Osteoblast (primary cell): ENCODE measurements at regions not wholly inside any gene's neighbourhood (a gene's known extent, or its start where the extent isn't known, plus 50 kb on each side); places are given as distances from the start of the nearest gene placed in this dataset.

ENCODE experiments used
- DNase-seq: peaks from one replicate; pipeline ENCODE4 v3.0.0; 2011; ENCODE audit warnings: low spot score, mixed read lengths; ENCODE audit not compliant: insufficient read length; ENCODE audit errors: missing footprints
- H2AFZ ChIP-seq: 2 replicates; pipeline ENCODE4 v1.6.0; 2011; ENCODE audit warnings: mild to moderate bottlenecking, low read length
- H3K27ac ChIP-seq: 2 replicates; pipeline ENCODE4 v1.5.1; 2011; ENCODE audit warnings: mild to moderate bottlenecking, low read depth, low read length, moderate library complexity
- H3K27me3 ChIP-seq: 2 replicates; pipeline ENCODE4 v1.6.0; 2012; ENCODE audit warnings: mild to moderate bottlenecking, control low read depth, inconsistent platforms, low read length, moderate library complexity; ENCODE audit not compliant: insufficient read depth
- H3K36me3 ChIP-seq: 2 replicates; pipeline ENCODE4 v1.5.1; 2011; ENCODE audit warnings: mild to moderate bottlenecking, low read length, control low read depth, moderate library complexity; ENCODE audit not compliant: insufficient read depth
- H3K4me1 ChIP-seq: 2 replicates; pipeline ENCODE4 v1.5.1; 2011; ENCODE audit warnings: mild to moderate bottlenecking, low read length, control low read depth, moderate library complexity; ENCODE audit not compliant: insufficient read depth
- H3K4me2 ChIP-seq: 2 replicates; pipeline ENCODE4 v1.6.0; 2011; ENCODE audit warnings: mild to moderate bottlenecking, low read length; ENCODE audit not compliant: insufficient read depth
- H3K4me3 ChIP-seq: fragments of 200-600 bp; sonication (generic); 3 replicates; pipeline ENCODE4 v1.5.1; 2012; ENCODE audit warnings: mild to moderate bottlenecking, low read length, inconsistent platforms; ENCODE audit not compliant: insufficient read depth
- H3K79me2 ChIP-seq: 2 replicates; pipeline ENCODE4 v1.6.0; 2012; ENCODE audit warnings: mild to moderate bottlenecking, low read length, control low read depth, inconsistent platforms; ENCODE audit not compliant: insufficient read depth
- H3K9me3 ChIP-seq: 2 replicates; pipeline ENCODE4 v1.5.1; 2011; ENCODE audit warnings: low read depth, low read length, control low read depth
- H4K20me1 ChIP-seq: 2 replicates; pipeline ENCODE4 v1.6.0; 2012; ENCODE audit warnings: mild to moderate bottlenecking, low read length, control low read depth; ENCODE audit not compliant: insufficient read depth
- CTCF ChIP-seq: IDR thresholded peaks from 2 replicates; pipeline ENCODE4 v1.5.1; 2011; ENCODE audit warnings: mild to moderate bottlenecking, low read depth, low read length, moderate library complexity; ENCODE audit errors: extremely low read depth

GRCh38 chr16:54454616-54455015 is 168.0 kb upstream of the IRX3 start:
- Histone ChIP-seq H3K79me2 (no peaks in the 10 kb centered on the region), H3K4me3 (no peak overlapping the region), H3K4me1 (peaks cover 7% of the 10 kb centered on the region), H4K20me1 (no peaks in the 10 kb centered on the region), H3K4me2 (no peak overlapping the region), H3K9me3 (no peaks in the 10 kb centered on the region), H2AFZ (no peak overlapping the region), H3K36me3 (no peaks in the 10 kb centered on the region), H3K27me3 (no peaks in the 10 kb centered on the region), H3K27ac (no peak overlapping the region)
- no peak for DNase-seq
- no peak for TF ChIP-seq CTCF

GRCh38 chr16:54453871-54454270 is 167.3 kb upstream of the IRX3 start:
- TF ChIP-seq CTCF: no peak
- no peak for DNase-seq
- no peaks in the 10 kb centered on the region for H3K36me3 ChIP-seq

GRCh38 chr16:54447576-54448440 is 161.2 kb upstream of the IRX3 start:
- Histone ChIP-seq H3K4me1 (peaks cover 41% of the 10 kb centered on the region), H3K4me2 (peak overlapping the region; percentile 40), H3K4me3 (no peak overlapping the region), H3K36me3 (no peaks in the 10 kb centered on the region), H3K27ac (peak overlapping the region; percentile 61), H2AFZ (no peak overlapping the region), H3K9me3 (peaks cover 8% of the 10 kb centered on the region), H4K20me1 (no peaks in the 10 kb centered on the region), H3K27me3 (no peaks in the 10 kb centered on the region), H3K79me2 (no peaks in the 10 kb centered on the region)
- peak; percentile 95 for DNase-seq
- no peak for TF ChIP-seq CTCF

More at GRCh38 chr16:54453871-54454270, 167.3 kb upstream of the IRX3 start:
- no peaks in the 10 kb centered on the region for H3K9me3 ChIP-seq
- H2AFZ ChIP-seq: peak overlapping the region; percentile 15
- no peaks in the 10 kb centered on the region for H4K20me1 ChIP-seq
- H3K27ac ChIP-seq: no peak overlapping the region
- H3K4me1 ChIP-seq: peaks cover 2% of the 10 kb centered on the region
- no peak overlapping the region for H3K4me2 ChIP-seq
- H3K4me3 ChIP-seq: no peak overlapping the region
- H3K79me2 ChIP-seq: no peaks in the 10 kb centered on the region
- H3K27me3 ChIP-seq: no peaks in the 10 kb centered on the region

- H3K4me1 ChIP-seq: peaks cover 41% of the 10 kb centered on the region
- H2AFZ ChIP-seq: no peak overlapping the region
- no peak for TF ChIP-seq CTCF
- H3K4me2 ChIP-seq: peak overlapping the region; percentile 12
- no peak overlapping the region for H3K4me3 ChIP-seq
- peaks cover 8% of the 10 kb centered on the region for H3K9me3 ChIP-seq
- DNase-seq: peak; percentile 95
- no peaks in the 10 kb centered on the region for H3K79me2 ChIP-seq
- peak overlapping the region; percentile 61 for H3K27ac ChIP-seq
- no peaks in the 10 kb centered on the region for H3K27me3 ChIP-seq
- no peaks in the 10 kb centered on the region for H4K20me1 ChIP-seq
- no peaks in the 10 kb centered on the region for H3K36me3 ChIP-seq
Measured at GRCh38 chr16:54446639-54447038, 160.1 kb upstream of the IRX3 start.
